ENCODE measurements at regions not wholly inside any gene's neighbourhood (a gene's known extent, or its start where the extent isn't known, plus 50 kb on each side); places are given as distances from the start of the nearest gene placed in this dataset.

DNA sequence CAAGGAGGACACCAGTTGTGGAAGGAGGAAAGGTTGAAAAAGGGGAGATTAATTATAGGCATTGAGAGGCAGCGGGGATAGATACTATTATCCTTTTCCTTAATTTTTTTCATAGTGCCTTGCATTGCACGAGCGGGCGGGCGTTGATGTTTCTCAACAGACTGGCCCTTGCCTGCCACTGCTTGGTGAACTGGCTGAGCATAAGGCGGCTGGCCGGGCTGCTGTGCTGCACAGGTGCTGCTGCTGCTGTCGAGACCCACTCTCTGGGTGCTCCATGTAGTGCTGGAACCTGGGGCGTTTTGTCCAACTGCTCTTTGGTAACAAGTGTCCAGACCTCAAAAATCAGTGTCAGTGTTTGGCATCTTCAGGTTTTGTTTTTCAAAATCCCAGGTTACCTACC, 83.3 kb upstream of the PAQR3 start:
- Histone ChIP-seq H3K36me3 (ENCODE audit: insufficient read depth, low read length) (no peaks in the 10 kb centered on the region), H3K4me3 (no peak overlapping the region), H3K27ac (no peak overlapping the region), H3K9me3 (ENCODE audit: low read depth, low read length) (no peaks in the 10 kb centered on the region), H3K9ac (ENCODE audit: insufficient read length) (no peak overlapping the region)
- DNase-seq (ENCODE audit: low read depth, low spot score): no peak
- no peak for TF ChIP-seq FOXP2 (optimal IDR thresholded peaks at IDR 0.05; ENCODE audit: control extremely low read depth, extremely low read length, insufficient read depth)
- no peak for TF ChIP-seq POLR2AphosphoS5 (IDR thresholded peaks at IDR 0.05; ENCODE audit: borderline replicate concordance, low read depth, low read length)
- no peak for TF ChIP-seq EZH2 (IDR thresholded peaks at IDR 0.05)

DNA sequence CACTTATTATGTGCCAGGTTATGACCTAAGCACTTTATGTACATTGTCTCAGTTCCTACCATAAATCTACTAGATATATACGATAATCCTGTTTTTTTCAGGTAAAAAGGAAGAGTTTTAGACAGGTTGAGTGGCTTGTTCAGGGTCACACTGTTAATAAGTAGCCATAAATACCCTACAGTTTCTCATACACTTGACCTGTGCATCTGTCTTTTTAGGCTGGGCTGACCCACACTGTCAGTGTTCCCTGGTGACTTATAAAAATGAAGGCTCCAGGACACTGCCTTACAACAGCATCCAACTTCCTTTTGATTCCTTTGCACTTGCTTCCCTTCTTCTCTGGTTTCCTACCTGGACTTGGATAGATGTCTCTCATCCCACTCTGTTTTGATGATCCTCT, 78.2 kb upstream of the PAQR3 start:
- Histone ChIP-seq H3K27ac (no peak overlapping the region), H3K4me3 (no peak overlapping the region), H3K9ac (ENCODE audit: insufficient read length) (no peak overlapping the region), H3K9me3 (ENCODE audit: low read depth, low read length) (no peaks in the 10 kb centered on the region), H3K36me3 (ENCODE audit: insufficient read depth, low read length) (no peaks in the 10 kb centered on the region)
- no peak for TF ChIP-seq EZH2 (IDR thresholded peaks at IDR 0.05)
- TF ChIP-seq POLR2AphosphoS5 (IDR thresholded peaks at IDR 0.05; ENCODE audit: borderline replicate concordance, low read depth, low read length): no peak
- no peak for DNase-seq (ENCODE audit: low read depth, low spot score)

DNA sequence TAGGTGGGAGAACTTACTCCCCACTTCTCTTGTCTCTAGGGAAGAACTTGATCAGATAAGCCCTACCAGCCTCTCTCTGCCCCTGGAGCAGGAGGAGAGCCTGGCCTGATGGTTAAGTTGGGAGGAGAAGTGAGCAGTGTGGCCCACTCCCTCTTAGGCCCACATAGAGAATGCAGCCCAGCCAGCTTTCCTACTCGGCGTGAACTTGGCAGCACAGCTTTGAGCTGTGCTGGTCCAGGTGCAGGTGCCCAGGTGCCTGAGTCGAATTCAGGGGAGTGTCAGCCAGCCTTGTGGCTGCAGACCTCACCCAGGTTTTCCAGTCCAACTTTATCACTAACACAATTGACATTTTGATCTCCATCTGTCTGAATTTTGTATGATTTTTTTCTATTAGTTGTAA, 77.6 kb upstream of the PAQR3 start:
- no peak for TF ChIP-seq FOXP2 (optimal IDR thresholded peaks at IDR 0.05; ENCODE audit: control extremely low read depth, extremely low read length, insufficient read depth)
- TF ChIP-seq POLR2AphosphoS5 (IDR thresholded peaks at IDR 0.05; ENCODE audit: borderline replicate concordance, low read depth, low read length): no peak
- no peak for TF ChIP-seq EZH2 (IDR thresholded peaks at IDR 0.05)
- no peak overlapping the region for H3K27ac ChIP-seq
- no peaks in the 10 kb centered on the region for H3K36me3 ChIP-seq (ENCODE audit: insufficient read depth, low read length)
- H3K4me3 ChIP-seq: no peak overlapping the region
- DNase-seq (ENCODE audit: low read depth, low spot score): no peak
- no peaks in the 10 kb centered on the region for H3K9me3 ChIP-seq (ENCODE audit: low read depth, low read length)
- H3K9ac ChIP-seq (ENCODE audit: insufficient read length): no peak overlapping the region

DNA sequence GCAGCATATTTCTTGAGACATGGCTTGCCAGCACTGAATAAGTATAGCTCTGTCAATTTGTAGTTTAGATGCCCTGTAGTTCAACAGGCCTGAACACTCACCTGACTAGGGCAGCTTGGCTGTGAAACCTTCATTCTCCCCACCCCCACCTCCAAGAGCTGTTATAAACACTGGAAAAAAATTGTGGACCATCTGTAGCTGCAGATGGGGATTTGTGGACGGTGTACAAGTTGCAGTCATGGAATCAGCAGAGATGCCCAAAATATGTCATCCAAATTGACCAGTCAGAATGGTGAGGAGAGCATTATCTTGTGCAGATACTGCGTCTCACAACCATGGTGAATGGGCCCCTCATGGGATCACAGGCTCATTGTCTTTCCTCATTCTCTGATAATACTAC, 76.2 kb upstream of the PAQR3 start:
- Histone ChIP-seq H3K9ac (ENCODE audit: insufficient read length) (no peak overlapping the region), H3K4me3 (no peak overlapping the region), H3K27ac (no peak overlapping the region), H3K9me3 (ENCODE audit: low read depth, low read length) (no peaks in the 10 kb centered on the region), H3K36me3 (ENCODE audit: insufficient read depth, low read length) (no peaks in the 10 kb centered on the region)
- TF ChIP-seq FOXP2 (optimal IDR thresholded peaks at IDR 0.05; ENCODE audit: control extremely low read depth, extremely low read length, insufficient read depth): no peak
- TF ChIP-seq EZH2 (IDR thresholded peaks at IDR 0.05): no peak
- no peak for TF ChIP-seq POLR2AphosphoS5 (IDR thresholded peaks at IDR 0.05; ENCODE audit: borderline replicate concordance, low read depth, low read length)
- DNase-seq (ENCODE audit: low read depth, low spot score): no peak

DNA sequence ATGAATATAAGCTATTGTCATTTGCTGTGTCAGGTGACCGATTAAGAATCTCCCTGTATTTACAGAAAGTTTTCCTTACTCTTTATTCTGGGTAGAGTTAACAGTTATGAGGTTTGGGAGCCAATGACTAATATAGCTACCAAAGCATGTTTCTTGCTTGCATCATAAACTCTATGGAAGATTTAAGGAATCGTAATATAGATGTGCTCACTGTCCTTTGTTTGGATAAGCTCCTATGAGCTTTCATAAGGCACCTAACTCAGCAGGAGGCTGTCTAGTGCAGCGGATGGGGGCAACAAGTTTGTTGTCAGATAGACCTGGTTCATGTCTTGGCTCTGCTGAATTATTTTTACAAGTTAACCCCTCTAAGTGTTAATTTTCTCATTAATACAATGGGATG, 75.0 kb upstream of the PAQR3 start:
- Histone ChIP-seq H3K9ac (ENCODE audit: insufficient read length) (no peak overlapping the region), H3K36me3 (ENCODE audit: insufficient read depth, low read length) (no peaks in the 10 kb centered on the region), H3K9me3 (ENCODE audit: low read depth, low read length) (no peaks in the 10 kb centered on the region), H3K27ac (no peak overlapping the region), H3K4me3 (no peak overlapping the region)
- TF ChIP-seq FOXP2 (optimal IDR thresholded peaks at IDR 0.05; ENCODE audit: control extremely low read depth, extremely low read length, insufficient read depth) (no peak), POLR2AphosphoS5 (IDR thresholded peaks at IDR 0.05; ENCODE audit: borderline replicate concordance, low read depth, low read length) (no peak), EZH2 (IDR thresholded peaks at IDR 0.05) (no peak)
- no peak for DNase-seq (ENCODE audit: low read depth, low spot score)

DNA sequence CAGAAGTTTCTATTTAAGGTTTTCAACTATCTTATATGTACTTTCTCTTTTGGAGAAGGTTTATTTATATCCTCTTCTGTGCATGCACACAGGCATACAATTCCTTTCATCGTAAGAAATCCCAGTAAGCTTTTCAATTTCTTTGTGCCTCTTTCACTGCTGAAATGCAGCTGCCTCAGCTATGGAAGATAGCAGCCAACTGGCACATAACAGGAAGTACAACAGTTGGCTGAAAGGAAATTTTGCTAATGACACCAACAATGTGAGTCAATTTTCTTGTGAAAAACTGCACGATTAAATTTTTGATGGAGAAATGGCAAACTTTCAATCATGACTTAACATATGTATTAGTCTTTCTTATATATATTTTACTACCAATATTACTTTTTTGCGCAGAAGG, 74.5 kb upstream of the PAQR3 start:
- Histone ChIP-seq H3K9ac (ENCODE audit: insufficient read length) (no peak overlapping the region), H3K27ac (no peak overlapping the region), H3K4me3 (no peak overlapping the region), H3K36me3 (ENCODE audit: insufficient read depth, low read length) (no peaks in the 10 kb centered on the region), H3K9me3 (ENCODE audit: low read depth, low read length) (no peaks in the 10 kb centered on the region)
- no peak for DNase-seq (ENCODE audit: low read depth, low spot score)
- TF ChIP-seq FOXP2 (optimal IDR thresholded peaks at IDR 0.05; ENCODE audit: control extremely low read depth, extremely low read length, insufficient read depth): no peak
- TF ChIP-seq POLR2AphosphoS5 (IDR thresholded peaks at IDR 0.05; ENCODE audit: borderline replicate concordance, low read depth, low read length): no peak
- no peak for TF ChIP-seq EZH2 (IDR thresholded peaks at IDR 0.05)

DNA sequence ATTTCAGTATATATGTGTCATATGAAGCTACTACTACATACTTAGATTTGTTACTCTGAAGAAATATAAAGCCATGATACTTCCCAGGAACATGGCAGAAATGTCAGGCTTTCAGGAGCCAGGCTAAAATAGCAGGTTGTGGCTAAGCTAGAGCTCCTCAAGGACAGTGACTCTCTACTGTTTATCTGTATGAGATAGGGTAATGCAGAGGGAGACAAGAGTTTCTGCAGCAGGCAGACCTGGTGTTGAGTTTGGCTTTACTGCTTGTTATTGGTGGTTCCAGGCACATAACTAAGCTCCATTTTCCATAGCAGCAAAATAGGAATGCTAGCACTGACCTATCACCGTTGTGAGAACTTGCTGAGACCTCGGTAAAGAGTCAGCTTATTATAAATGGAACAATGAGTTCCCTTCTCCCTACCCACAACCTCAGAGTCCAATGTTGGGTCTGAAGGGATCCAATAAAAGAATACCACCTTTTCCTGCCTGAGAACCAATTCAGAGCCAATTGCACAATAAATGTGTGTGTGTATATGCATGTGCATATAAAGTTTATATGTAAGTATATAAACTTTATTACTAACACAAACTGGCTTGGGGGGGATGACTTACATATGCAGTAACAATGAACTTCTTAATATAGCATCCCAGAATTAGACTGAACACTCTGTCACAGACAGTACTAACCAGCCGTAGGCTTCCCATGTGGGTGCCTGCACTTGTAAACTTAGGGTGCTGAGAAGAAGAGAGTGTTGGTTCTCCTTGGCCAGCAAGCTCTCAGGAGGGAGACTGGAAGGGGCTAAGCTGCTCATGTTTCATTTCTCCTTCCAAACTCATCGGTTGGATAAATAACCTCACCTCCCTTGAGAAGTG, 51.9 kb upstream of the PAQR3 start:
- Histone ChIP-seq H3K27ac (no peak overlapping the region), H3K9me3 (ENCODE audit: low read depth, low read length) (no peaks in the 10 kb centered on the region), H3K9ac (ENCODE audit: insufficient read length) (no peak overlapping the region), H3K4me3 (no peak overlapping the region), H3K36me3 (ENCODE audit: insufficient read depth, low read length) (no peaks in the 10 kb centered on the region)
- DNase-seq (ENCODE audit: low read depth, low spot score): no peak
- TF ChIP-seq EZH2 (IDR thresholded peaks at IDR 0.05): no peak
- no peak for TF ChIP-seq FOXP2 (optimal IDR thresholded peaks at IDR 0.05; ENCODE audit: control extremely low read depth, extremely low read length, insufficient read depth)
- TF ChIP-seq POLR2AphosphoS5 (IDR thresholded peaks at IDR 0.05; ENCODE audit: borderline replicate concordance, low read depth, low read length): no peak

DNA sequence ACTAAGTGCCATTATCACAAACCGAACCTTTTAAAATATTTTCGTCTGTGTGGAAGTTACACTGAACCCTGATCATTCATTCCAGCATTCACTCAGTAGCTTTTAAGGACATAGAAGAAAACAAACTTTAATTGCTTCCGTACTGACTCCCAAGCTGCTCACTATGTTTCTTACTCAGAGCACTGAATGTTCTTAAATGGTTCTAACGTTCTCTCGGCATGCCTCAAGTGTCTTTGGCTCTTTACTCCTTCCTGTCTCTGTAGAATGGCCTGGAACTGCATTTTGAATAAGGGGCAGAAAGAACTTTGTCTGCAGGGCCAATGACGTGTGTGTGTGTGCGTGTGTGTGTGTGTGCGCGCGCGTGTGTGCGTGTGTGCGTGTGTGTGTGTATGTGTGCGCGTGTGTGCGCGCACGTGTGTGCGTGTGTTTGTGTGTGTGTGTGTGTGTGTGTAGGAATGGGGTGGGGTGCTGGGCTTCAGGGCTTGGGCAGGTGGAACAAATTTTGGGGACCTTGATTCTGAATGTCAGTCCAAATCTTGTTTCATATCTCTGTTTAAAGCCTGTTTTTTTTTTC, 50.5 kb upstream of the PAQR3 start:
- H3K4me3 ChIP-seq: no peak overlapping the region
- TF ChIP-seq EZH2 (IDR thresholded peaks at IDR 0.05) (no peak), FOXP2 (optimal IDR thresholded peaks at IDR 0.05; ENCODE audit: control extremely low read depth, extremely low read length, insufficient read depth) (no peak), POLR2AphosphoS5 (IDR thresholded peaks at IDR 0.05; ENCODE audit: borderline replicate concordance, low read depth, low read length) (no peak)
- no peak overlapping the region for H3K27ac ChIP-seq
- no peak for DNase-seq (ENCODE audit: low read depth, low spot score)
- H3K9me3 ChIP-seq (ENCODE audit: low read depth, low read length): no peaks in the 10 kb centered on the region
- no peaks in the 10 kb centered on the region for H3K36me3 ChIP-seq (ENCODE audit: insufficient read depth, low read length)
- H3K9ac ChIP-seq (ENCODE audit: insufficient read length): no peak overlapping the region

Measured in SK-N-MC (cell line).